Hematopoietic multipotent progenitor cell treated with erythropoietin and hydrocortisone succinate and interleukin-3 and kit ligand, for 6 days (in vitro differentiated cells): ENCODE measurements at regions not wholly inside any gene's neighbourhood (a gene's known extent, or its start where the extent isn't known, plus 50 kb on each side); places are given as distances from the start of the nearest gene placed in this dataset.
A peak's percentile ranks its signal among the peaks of the same experiment; 100 is the strongest.
"Not testable (repeated sequence)": the region's sequence is repeated elsewhere in the genome, so short reads cannot be mapped to it uniquely, and the experiment has no call there.

Experiments used
- DNase-seq: peaks from one replicate; pipeline ENCODE4 v3.0.0-alpha.2; 2015

DNA sequence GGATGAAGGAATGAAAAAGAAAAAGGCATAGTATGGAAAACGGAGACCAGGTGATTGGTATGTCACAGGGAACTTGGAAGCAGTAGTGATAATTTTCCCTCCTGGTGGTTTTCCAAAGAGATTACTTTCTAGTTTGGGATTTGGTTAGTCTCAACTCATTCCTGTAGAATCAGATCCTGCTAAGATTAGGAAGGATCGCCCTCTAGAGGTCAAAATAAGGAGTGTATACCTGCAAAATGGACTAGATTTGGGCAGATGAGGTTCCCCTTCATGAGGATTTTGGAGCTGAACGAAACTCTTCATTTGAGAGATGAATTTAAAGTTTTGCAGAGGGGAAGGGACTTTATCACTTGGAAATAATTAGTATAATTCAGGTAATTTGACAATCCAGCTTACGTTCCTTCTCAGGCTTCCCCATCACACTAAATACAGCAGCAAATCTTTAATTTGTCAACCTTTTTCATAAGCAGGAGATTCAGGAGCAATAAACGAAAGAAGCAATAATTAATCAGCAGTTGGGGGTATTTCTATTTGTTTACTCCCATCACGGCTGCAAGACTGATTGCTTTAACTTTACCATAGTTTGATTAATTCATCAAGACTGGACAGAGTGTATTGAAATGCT is 65.2 kb downstream of the CCDC195 start:
- DNase-seq, result peak; percentile 79

GRCh38 chr2:224647684-224648083 is 62.5 kb upstream of the CUL3 start:
- DNase-seq, result not testable (repeated sequence)

DNA sequence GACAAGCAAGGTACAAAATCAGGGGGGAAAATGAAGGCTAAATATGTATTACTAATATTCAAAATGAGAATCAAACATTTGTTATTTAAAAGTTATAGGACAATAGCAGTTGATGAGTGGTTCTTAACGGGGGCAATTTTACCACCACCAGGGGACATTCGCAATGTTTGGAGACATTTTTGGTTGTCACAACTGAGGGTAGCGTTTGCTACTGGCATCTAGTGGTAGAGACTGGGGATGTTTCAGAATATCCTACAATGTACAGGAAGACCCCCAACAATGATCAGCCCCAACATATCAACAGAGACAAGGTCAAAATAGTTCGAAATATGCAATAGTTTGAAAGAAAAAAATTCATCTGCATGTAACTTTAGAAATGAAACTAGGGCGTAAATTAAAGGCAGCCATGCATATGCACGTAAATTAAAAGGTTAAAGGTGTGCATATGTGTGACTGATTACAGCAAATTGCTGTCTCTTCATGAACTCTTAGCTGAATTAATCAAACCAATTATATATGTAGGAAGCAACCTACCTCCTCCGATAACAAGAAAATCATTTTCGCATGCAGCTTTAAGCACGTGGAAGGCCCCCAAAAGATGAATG is 61.2 kb upstream of the CUL3 start:
- peak; percentile 75 for DNase-seq

GRCh38 chr2:224645722-224646121 is 60.6 kb upstream of the CUL3 start:
- no peak for DNase-seq

- no peak for DNase-seq
Measured at GRCh38 chr2:224640679-224641078, 55.5 kb upstream of the CUL3 start.

GRCh38 chr2:224638301-224638823 is 53.2 kb upstream of the CUL3 start:
- peak; percentile 48 for DNase-seq
